ENCODE measurements at regions not wholly inside any gene's neighbourhood (a gene's known extent, or its start where the extent isn't known, plus 50 kb on each side); places are given as distances from the start of the nearest gene placed in this dataset.
"Not testable (repeated sequence)": the region's sequence is repeated elsewhere in the genome, so short reads cannot be mapped to it uniquely, and the experiment has no call there.

- no peak for FAIRE-seq
Measured at GRCh38 chr18:2201036-2201600, 370.2 kb downstream of the METTL4 start.

GRCh38 chr18:2204736-2205135, 366.6 kb downstream of the METTL4 start:
- no peak for FAIRE-seq

- FAIRE-seq = no peak
Measured at GRCh38 chr18:2207294-2207693, 364.0 kb downstream of the METTL4 start.

- no peak for FAIRE-seq
Measured at GRCh38 chr18:2212598-2213205, 358.6 kb downstream of the METTL4 start.

- FAIRE-seq = no peak
Measured at GRCh38 chr18:2213905-2214304, 357.4 kb downstream of the METTL4 start.

- no peak for FAIRE-seq
Measured at GRCh38 chr18:2217356-2217755, 353.9 kb downstream of the METTL4 start.

GRCh38 chr18:2218101-2218500, 353.2 kb downstream of the METTL4 start:
- FAIRE-seq = no peak

GRCh38 chr18:2219706-2220105, 351.6 kb downstream of the METTL4 start:
- FAIRE-seq = no peak

GRCh38 chr18:2222270-2223185, 348.8 kb downstream of the METTL4 start:
- FAIRE-seq = peak; percentile 11

GRCh38 chr18:2223449-2223848, 347.9 kb downstream of the METTL4 start:
- FAIRE-seq = no peak

- FAIRE-seq = no peak
Measured at GRCh38 chr18:2223849-2224248, 347.5 kb downstream of the METTL4 start.

GRCh38 chr18:2236232-2236631, 335.1 kb downstream of the METTL4 start:
- FAIRE-seq = no peak

- FAIRE-seq = no peak
Measured at GRCh38 chr18:2237706-2238105, 333.6 kb downstream of the METTL4 start.

- FAIRE-seq = no peak
Measured at GRCh38 chr18:2240311-2240705, 331.0 kb downstream of the METTL4 start.

- no peak for FAIRE-seq
Measured at GRCh38 chr18:2244641-2245040, 326.7 kb downstream of the METTL4 start.

- not testable (repeated sequence) for FAIRE-seq
Measured at GRCh38 chr18:2247101-2247500, 324.2 kb downstream of the METTL4 start.

- FAIRE-seq = no peak
Measured at GRCh38 chr18:2254977-2255376, 316.3 kb downstream of the METTL4 start.

GRCh38 chr18:2256577-2256976, 314.7 kb downstream of the METTL4 start:
- no peak for FAIRE-seq

- no peak for FAIRE-seq
Measured at GRCh38 chr18:2258954-2259353, 312.4 kb downstream of the METTL4 start.

- FAIRE-seq = no peak
Measured at GRCh38 chr18:2263303-2263890, 307.9 kb downstream of the METTL4 start.

GRCh38 chr18:2274613-2275012, 296.7 kb downstream of the METTL4 start:
- FAIRE-seq = no peak

GRCh38 chr18:2281086-2281485, 290.2 kb downstream of the METTL4 start:
- FAIRE-seq = no peak

GRCh38 chr18:2281523-2282199, 289.6 kb downstream of the METTL4 start:
- FAIRE-seq = no peak
